GM12892 (cell line): ENCODE measurements at regions not wholly inside any gene's neighbourhood (a gene's known extent, or its start where the extent isn't known, plus 50 kb on each side); places are given as distances from the start of the nearest gene placed in this dataset.

ENCODE experiments used
- POLR2A ChIP-seq: IDR thresholded peaks from 2 replicates; pipeline ENCODE4 v1.6.1; 2011; ENCODE audit warnings: low read depth, low read length, control low read depth
- TAF1 ChIP-seq: IDR thresholded peaks from 2 replicates; pipeline ENCODE4 v1.6.1; 2011; ENCODE audit warnings: low read depth, mild to moderate bottlenecking, control low read depth, low read length, borderline replicate concordance

- TF ChIP-seq POLR2A (no peak), TAF1 (no peak)
These were observed 109.0 kb upstream of the RGPD4 start for GRCh38 chr2:107717661-107718060.
